ENCODE measurements at regions not wholly inside any gene's neighbourhood (a gene's known extent, or its start where the extent isn't known, plus 50 kb on each side); places are given as distances from the start of the nearest gene placed in this dataset.
A peak's percentile ranks its signal among the peaks of the same experiment; 100 is the strongest.

- H3K4me2 ChIP-seq (ENCODE audit: low read length) = no peak overlapping the region
- no peaks in the 10 kb centered on the region for H3K79me2 ChIP-seq (replicated peaks; ENCODE audit: insufficient read depth, low read length)
- no peak overlapping the region for H3K9ac ChIP-seq (ENCODE audit: low read length)
- H3K9me3 ChIP-seq (ENCODE audit: low read length) = no peaks in the 10 kb centered on the region
- TF ChIP-seq EZH2 (IDR thresholded peaks at IDR 0.05; ENCODE audit: borderline replicate concordance, insufficient read depth, low read length, poor library complexity, severe bottlenecking) = no peak
- TF ChIP-seq MXI1 (conservative IDR thresholded peaks at IDR 0.05; ENCODE audit: poor library complexity, severe bottlenecking) = peak; percentile 44
- no peak for TF ChIP-seq TAF1 (IDR thresholded peaks at IDR 0.05; ENCODE audit: low read depth)
- TF ChIP-seq POLR2AphosphoS5 (IDR thresholded peaks at IDR 0.05) = peak; percentile 11
- no peak for TF ChIP-seq CTCF (IDR thresholded peaks at IDR 0.05; ENCODE audit: poor library complexity, severe bottlenecking)
- no peak for TF ChIP-seq EP300 (conservative IDR thresholded peaks at IDR 0.05; ENCODE audit: poor library complexity, severe bottlenecking)
- TF ChIP-seq REST (IDR thresholded peaks at IDR 0.05; ENCODE audit: borderline replicate concordance) = no peak
- no peak for TF ChIP-seq RAD21 (conservative IDR thresholded peaks at IDR 0.05)
- no peak for TF ChIP-seq SMC3 (conservative IDR thresholded peaks at IDR 0.05; ENCODE audit: poor library complexity)
- no peak overlapping the region for H3K27ac ChIP-seq (ENCODE audit: low read length)
- H3K27me3 ChIP-seq (ENCODE audit: insufficient read depth, low read depth, low read length) = peaks cover 63% of the 10 kb centered on the region
- H3K4me3 ChIP-seq (ENCODE audit: low read length) = peak overlapping the region; percentile 62
- H3F3A ChIP-seq (ENCODE audit: insufficient read depth, low read length, poor library complexity, severe bottlenecking) = no peaks in the 10 kb centered on the region
- no peak overlapping the region for H2AFZ ChIP-seq (ENCODE audit: low read depth, low read length)
- no peaks in the 10 kb centered on the region for H3K36me3 ChIP-seq (ENCODE audit: insufficient read depth, low read length)
- no peaks in the 10 kb centered on the region for H3K9me2 ChIP-seq (ENCODE audit: insufficient read depth, low read length)
- H4K20me1 ChIP-seq (ENCODE audit: insufficient read depth) = no peaks in the 10 kb centered on the region
These were observed 145.2 kb upstream of the ETS2 start for GRCh38 chr21:38660333-38661196.

- H3K27ac ChIP-seq (ENCODE audit: low read length) = no peak overlapping the region
- peak overlapping the region; percentile 62 for H3K4me3 ChIP-seq (ENCODE audit: low read length)
- H3K9me3 ChIP-seq (ENCODE audit: low read length) = no peaks in the 10 kb centered on the region
- H3K4me2 ChIP-seq (ENCODE audit: low read length) = no peak overlapping the region
- H3F3A ChIP-seq (ENCODE audit: insufficient read depth, low read length, poor library complexity, severe bottlenecking) = no peaks in the 10 kb centered on the region
- no peaks in the 10 kb centered on the region for H3K9me2 ChIP-seq (ENCODE audit: insufficient read depth, low read length)
- no peaks in the 10 kb centered on the region for H3K36me3 ChIP-seq (ENCODE audit: insufficient read depth, low read length)
- H2AFZ ChIP-seq (ENCODE audit: low read depth, low read length) = no peak overlapping the region
- H3K9ac ChIP-seq (ENCODE audit: low read length) = no peak overlapping the region
- no peaks in the 10 kb centered on the region for H3K79me2 ChIP-seq (replicated peaks; ENCODE audit: insufficient read depth, low read length)
- TF ChIP-seq RAD21 (conservative IDR thresholded peaks at IDR 0.05) (no peak), EZH2 (IDR thresholded peaks at IDR 0.05; ENCODE audit: borderline replicate concordance, insufficient read depth, low read length, poor library complexity, severe bottlenecking) (peak; percentile 39)
- peaks cover 63% of the 10 kb centered on the region for H3K27me3 ChIP-seq (ENCODE audit: insufficient read depth, low read depth, low read length)
- no peaks in the 10 kb centered on the region for H4K20me1 ChIP-seq (ENCODE audit: insufficient read depth)
These were observed 144.4 kb upstream of the ETS2 start for GRCh38 chr21:38661197-38661871.

Data from neural cell (in vitro differentiated cells).